ENCODE measurements at regions not wholly inside any gene's neighbourhood (a gene's known extent, or its start where the extent isn't known, plus 50 kb on each side); places are given as distances from the start of the nearest gene placed in this dataset.

DNA sequence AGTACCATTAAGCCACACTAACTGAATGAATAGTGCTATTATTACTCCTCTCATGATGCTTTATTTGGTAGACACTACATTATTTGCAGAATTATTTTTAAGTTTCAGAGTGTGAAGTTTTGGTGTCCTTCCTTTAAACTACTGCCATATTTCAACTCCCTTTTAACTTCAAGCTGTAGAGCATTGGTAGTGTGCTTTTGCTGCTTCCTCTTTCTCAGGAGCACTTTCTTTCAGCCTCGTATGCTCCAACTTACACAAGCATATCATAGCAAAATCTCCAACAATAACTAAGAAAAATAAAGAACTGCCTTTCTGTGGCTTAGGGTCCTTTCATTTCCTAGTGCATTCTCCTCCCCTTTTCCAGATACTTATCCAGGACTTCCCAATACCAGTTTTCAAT lies 476.4 kb upstream of the AGTR1 start:
- no peak for TF ChIP-seq TAF1 (IDR thresholded peaks at IDR 0.05; ENCODE audit: borderline replicate concordance, low read depth, low read length)
- TF ChIP-seq POLR2A (IDR thresholded peaks at IDR 0.05; ENCODE audit: low read depth, low read length): no peak
